ENCODE measurements at regions not wholly inside any gene's neighbourhood (a gene's known extent, or its start where the extent isn't known, plus 50 kb on each side); places are given as distances from the start of the nearest gene placed in this dataset.

- H3K27me3 ChIP-seq = no peaks in the 10 kb centered on the region
- H3K4me1 ChIP-seq = no peaks in the 10 kb centered on the region
- no peak overlapping the region for H3K27ac ChIP-seq
- no peaks in the 10 kb centered on the region for H3K36me3 ChIP-seq
- intact Hi-C loops (cut with DNase I; ENCODE audit: low total_unique reads) = no loop called here
- no peaks in the 10 kb centered on the region for H3K9me3 ChIP-seq
- H3K4me3 ChIP-seq = no peak overlapping the region
- DNase-seq (ENCODE audit: low spot score in 2 of 2) = no peak
- TF ChIP-seq POLR2AphosphoS5 (IDR thresholded peaks at IDR 0.05) = no peak
- no peak for TF ChIP-seq CTCF (IDR thresholded peaks at IDR 0.05)
- TF ChIP-seq POLR2A (IDR thresholded peaks at IDR 0.05) = no peak
Observed at GRCh38 chr2:215699700-215700538, 264.1 kb upstream of the FN1 start.

- H3K27ac ChIP-seq = no peak overlapping the region
Observed at GRCh38 chr2:215699018-215699417, 263.1 kb upstream of the FN1 start.

GRCh38 chr2:215698566-215698965 lies 262.7 kb upstream of the FN1 start:
- intact Hi-C loops (cut with DNase I; ENCODE audit: low total_unique reads) = no loop called here
- Histone ChIP-seq H3K27ac (no peak overlapping the region), H3K36me3 (no peaks in the 10 kb centered on the region), H3K27me3 (no peaks in the 10 kb centered on the region), H3K4me1 (no peaks in the 10 kb centered on the region), H3K9me3 (no peaks in the 10 kb centered on the region), H3K4me3 (no peak overlapping the region)
- TF ChIP-seq POLR2A (IDR thresholded peaks at IDR 0.05) (no peak), POLR2AphosphoS5 (IDR thresholded peaks at IDR 0.05) (no peak), CTCF (IDR thresholded peaks at IDR 0.05) (no peak)
- no peak for DNase-seq (ENCODE audit: low spot score in 2 of 2)

More at GRCh38 chr2:215699018-215699417, 263.1 kb upstream of the FN1 start:
- Histone ChIP-seq H3K4me3 (no peak overlapping the region), H3K27me3 (no peaks in the 10 kb centered on the region), H3K4me1 (no peaks in the 10 kb centered on the region), H3K9me3 (no peaks in the 10 kb centered on the region), H3K36me3 (no peaks in the 10 kb centered on the region)
- no peak for TF ChIP-seq POLR2AphosphoS5 (IDR thresholded peaks at IDR 0.05)
- no peak for TF ChIP-seq CTCF (IDR thresholded peaks at IDR 0.05)
- no peak for TF ChIP-seq POLR2A (IDR thresholded peaks at IDR 0.05)
- no peak for DNase-seq (ENCODE audit: low spot score in 2 of 2)
- intact Hi-C loops (cut with DNase I; ENCODE audit: low total_unique reads) = no loop called here

GRCh38 chr2:215697496-215697895 lies 261.6 kb upstream of the FN1 start:
- intact Hi-C loops (cut with DNase I; ENCODE audit: low total_unique reads) = no loop called here
- Histone ChIP-seq H3K9me3 (no peaks in the 10 kb centered on the region), H3K4me1 (no peaks in the 10 kb centered on the region), H3K36me3 (no peaks in the 10 kb centered on the region), H3K4me3 (no peak overlapping the region), H3K27me3 (no peaks in the 10 kb centered on the region), H3K27ac (no peak overlapping the region)
- DNase-seq (ENCODE audit: low spot score in 2 of 2) = no peak
- TF ChIP-seq POLR2A (IDR thresholded peaks at IDR 0.05) = no peak
- TF ChIP-seq POLR2AphosphoS5 (IDR thresholded peaks at IDR 0.05) = no peak
- no peak for TF ChIP-seq CTCF (IDR thresholded peaks at IDR 0.05)

GRCh38 chr2:215697003-215697402 lies 261.1 kb upstream of the FN1 start:
- no peak for DNase-seq (ENCODE audit: low spot score in 2 of 2)
- Histone ChIP-seq H3K27ac (no peak overlapping the region), H3K36me3 (no peaks in the 10 kb centered on the region), H3K4me3 (no peak overlapping the region), H3K4me1 (no peaks in the 10 kb centered on the region), H3K9me3 (no peaks in the 10 kb centered on the region), H3K27me3 (no peaks in the 10 kb centered on the region)
- no peak for TF ChIP-seq POLR2AphosphoS5 (IDR thresholded peaks at IDR 0.05)
- intact Hi-C loops (cut with DNase I; ENCODE audit: low total_unique reads) = no loop called here
